ENCODE measurements at regions not wholly inside any gene's neighbourhood (a gene's known extent, or its start where the extent isn't known, plus 50 kb on each side); places are given as distances from the start of the nearest gene placed in this dataset.
"Not testable (repeated sequence)": the region's sequence is repeated elsewhere in the genome, so short reads cannot be mapped to it uniquely, and the experiment has no call there.

DNA sequence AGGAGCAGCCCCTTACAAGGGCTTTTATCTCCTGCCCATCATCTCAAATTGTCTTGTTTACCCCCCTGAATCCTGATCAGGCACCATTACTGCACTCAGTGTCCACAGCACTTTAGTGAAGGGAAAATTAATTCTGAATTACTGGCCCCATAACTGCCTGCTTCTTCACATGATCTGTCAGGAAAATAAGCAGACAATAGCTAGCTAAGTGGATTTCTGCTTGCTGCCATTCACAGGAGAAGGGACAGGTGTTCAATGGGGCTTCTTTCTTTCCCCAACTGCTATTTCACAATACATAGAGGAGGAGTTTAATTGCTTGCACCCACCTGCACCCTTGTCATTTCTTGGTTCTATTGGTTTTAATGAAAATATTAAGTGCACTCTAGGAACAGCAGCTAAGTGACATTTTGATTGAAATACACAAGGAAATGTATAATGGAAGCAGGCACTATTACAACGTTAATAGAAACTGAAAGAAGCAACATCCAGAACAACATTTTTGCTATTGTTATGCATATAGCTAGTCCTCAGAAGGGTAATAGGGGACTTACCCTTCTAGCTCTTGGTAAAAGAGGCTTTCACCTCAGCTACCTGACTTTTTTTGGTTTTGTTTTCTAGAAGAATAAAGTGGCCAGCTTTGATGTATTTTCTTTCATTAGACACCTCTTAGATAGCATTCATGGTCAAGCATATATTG, 599.3 kb upstream of the TLE4 start:
- no peak for DNase-seq

DNA sequence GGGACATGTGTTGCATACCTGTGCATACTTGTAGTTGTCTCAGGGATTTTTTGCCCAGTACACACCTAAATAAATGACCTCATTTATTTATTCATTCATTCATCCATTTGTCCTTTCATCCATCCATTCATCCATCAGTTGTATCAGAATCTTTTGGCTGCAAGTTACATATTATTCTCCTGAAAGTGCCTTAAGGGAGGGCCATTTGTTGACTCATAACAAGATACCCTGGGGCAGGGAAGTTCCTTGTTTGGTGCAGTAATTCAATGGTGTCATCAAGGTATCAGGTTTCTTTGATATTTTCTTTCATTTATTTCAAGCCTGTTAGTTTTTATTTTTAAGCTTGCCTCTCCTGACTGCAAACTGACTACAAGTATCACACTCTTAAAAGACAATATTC, 597.9 kb upstream of the TLE4 start:
- DNase-seq, result no peak

DNA sequence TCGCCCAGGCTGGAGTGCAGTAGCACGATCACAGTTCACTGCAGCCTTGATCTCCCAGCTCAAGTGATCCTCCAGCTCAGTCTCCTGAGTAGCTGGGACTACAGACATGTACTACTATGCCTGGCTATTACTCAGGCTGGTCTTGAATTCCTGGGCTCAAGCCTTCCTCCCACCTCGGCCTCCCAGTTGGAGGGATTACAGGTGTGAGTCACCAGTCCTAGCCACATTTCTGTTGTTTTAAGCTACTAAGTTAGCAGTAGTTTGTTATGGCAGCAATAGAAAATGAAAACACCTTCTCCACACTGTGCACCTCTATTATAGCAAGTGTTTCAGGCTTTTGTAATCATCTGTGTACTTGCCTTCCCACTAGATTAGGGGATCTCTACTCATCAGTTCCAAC, 588.9 kb upstream of the TLE4 start:
- DNase-seq, result no peak

DNA sequence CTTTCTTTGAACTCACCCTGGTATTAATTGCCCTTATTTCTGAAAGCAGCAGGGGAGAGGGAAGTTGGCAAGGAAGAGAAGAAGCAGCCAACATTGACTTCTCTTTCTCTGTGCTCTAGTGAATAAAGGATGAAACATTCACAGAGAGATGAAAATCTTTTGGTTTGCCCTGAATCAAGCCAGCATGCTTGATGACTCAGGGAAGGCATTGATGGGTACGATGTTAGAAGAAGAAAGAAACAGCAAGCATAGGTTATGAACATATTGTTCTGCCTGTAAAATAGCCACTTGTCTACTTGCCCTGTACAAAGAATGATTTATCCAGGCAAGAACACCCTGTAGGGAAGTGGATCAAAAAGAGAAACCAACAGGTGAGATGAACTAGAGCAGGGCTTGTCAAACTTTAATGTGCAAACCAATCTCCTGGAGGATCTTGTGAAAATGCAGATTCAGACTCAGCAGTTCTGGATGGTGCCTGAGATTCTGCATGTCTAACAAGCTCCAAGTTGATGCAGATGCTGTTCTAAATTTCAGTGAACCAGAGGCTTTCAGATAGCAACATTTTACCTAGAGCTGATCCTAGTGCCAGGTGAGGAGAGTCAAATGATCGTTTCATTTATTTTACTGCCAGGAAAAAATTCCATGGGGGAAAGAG, 586.6 kb upstream of the TLE4 start:
- no peak for DNase-seq

DNA sequence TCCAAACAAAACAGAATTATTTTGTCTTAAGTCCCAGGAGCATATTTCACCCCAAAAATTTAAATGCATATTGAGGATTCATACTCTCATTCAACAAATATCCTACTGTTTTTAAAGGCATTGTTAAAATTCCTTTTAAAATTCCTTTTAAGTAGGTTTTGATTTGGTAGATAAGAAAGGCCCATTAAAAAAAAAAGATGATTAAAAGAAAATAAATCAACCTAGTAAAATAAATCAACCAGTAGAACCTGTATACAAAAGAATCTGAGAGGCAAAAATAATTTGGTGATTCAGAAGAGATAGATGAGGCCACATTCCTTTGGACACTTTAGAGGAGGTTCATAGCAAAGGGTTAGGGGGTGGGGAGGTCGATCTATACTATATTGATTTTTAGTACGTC, 585.3 kb upstream of the TLE4 start:
- no peak for DNase-seq

DNA sequence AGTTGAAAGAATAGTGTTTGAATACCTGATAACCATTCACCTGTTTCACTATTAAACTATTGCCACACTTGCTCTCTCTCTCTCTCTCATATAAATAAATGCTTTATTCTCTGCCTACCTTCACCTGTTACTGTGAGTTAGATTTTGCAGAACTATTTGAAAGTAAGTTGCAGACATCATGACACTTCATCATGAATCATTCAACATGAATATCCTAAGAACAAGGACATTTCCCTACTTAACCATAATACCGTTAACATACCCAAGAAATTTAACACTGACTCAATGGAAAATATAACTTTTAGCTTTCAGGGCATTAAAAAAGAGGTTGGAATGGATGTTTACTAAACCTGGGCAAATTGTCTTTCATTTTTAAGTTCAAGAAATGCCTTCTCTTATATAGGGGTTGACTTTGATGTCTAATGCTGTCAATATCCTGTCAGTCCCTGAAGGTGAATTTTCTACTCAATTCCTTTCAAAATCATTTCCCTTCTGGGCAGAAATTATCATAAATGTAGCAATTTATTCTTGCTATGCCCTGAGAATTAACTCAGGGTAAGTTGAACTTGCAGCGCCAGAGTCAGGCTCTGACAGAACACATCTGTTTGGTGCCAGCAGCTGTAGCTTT, 582.6 kb upstream of the TLE4 start:
- DNase-seq, result no peak

DNA sequence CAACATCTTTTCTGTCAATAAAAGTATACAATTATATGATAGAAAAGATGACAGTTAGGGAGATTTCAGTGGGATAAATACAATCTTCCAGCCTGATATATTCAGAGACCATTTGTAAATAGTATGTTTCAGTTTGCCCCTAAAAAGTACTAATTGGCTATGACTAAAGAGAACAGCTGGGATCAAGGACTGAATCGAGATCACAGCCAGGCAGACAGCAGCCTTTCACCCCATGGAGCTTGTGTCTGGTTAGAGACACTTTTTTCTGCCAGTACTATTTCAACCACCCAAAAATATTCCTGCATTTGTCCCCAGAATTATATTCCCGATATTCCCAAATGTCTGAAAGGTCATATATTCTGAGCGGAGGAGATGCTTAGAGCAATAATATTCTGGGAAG, 577.3 kb upstream of the TLE4 start:
- peak; percentile 6 for DNase-seq

DNA sequence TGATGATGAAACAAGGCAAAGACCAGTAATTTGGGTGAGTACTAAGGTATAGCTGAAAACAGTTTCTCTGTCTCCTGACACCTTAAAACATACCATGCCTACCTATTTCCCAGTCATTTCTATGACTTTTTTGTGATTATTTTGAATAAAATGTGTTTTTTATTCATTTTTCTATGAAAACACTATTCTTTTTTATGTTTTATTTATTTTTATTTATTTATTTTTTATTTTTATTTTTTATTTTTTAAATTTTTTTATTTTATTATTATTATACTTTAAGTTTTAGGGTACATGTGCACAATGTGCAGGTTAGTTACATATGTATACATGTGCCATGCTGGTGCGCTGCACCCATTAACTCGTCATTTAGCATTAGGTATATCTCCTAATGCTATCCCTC, 576.8 kb upstream of the TLE4 start:
- DNase-seq, result not testable (repeated sequence)

DNA sequence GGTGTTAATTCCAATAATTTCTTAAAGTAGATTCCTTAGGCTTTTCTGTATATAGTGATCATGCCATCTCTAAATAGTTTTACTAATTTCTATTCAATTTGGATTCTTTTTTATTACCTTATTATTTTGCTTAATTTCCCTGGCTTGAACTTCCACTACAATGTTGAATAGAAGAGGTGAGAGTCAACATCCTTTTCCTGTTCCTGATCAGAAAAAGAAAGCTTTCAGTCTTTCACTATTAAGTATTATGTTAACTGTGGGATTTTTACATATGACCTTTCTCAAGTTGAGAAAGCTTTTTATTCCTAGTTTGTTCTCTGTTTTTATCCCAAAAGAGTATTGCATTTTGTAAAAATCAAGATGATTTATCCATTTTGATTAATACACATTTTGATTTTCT, 574.5 kb upstream of the TLE4 start:
- DNase-seq, result no peak

DNA sequence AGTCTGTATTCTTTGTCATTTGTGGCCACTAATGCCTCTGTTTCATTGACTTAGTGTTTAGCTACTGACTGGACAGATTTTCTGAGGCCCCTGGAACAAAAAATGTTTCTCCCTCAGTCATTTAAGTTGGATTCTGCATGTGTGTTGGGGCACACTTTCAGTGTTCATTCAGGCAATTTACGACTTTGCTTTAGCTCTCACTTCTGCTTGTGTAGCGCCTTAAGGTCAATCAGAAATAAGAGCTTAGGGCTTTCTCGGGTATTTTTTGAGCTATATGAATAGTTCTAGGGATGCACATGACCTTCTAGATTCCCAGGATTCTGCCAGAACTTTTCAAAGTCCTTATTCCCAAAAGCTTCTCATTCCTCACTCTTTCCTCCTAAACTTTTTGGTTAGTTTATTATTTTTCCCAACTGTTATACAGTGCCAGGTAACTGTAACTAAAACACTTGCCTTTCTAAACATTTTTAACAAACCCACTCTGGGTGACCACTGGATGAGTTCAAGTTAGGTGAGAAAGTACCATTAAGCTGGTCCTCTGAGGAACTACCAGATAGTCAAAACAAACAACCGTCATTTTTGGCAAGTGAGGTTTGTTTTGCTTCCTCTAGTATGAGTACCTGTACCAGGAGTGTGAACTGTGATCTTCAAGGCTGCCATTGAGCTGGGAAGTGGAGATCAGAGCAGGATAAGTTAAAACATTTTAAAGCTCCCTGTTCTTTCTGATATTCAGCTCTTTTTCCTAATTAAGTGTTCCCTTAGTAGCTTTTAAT, 571.3 kb upstream of the TLE4 start:
- DNase-seq, result no peak

DNA sequence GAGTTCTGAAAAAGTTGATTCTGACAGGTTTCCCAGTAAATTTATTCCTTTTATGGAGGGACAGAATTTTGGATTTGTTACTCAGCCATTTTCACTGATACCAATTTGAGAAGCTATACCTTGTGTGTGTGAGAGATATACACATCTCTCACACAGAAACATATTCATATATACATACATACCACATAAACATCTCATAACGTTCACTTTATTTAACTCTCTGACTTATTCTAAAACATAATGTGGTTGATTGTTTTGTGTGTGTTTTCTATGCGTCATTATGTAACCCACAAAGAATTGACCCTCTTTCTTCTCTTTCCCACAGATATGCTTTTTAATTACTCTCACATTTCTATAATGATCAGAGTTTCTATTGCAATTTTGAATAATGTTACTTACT, 570.8 kb upstream of the TLE4 start:
- no peak for DNase-seq

DNA sequence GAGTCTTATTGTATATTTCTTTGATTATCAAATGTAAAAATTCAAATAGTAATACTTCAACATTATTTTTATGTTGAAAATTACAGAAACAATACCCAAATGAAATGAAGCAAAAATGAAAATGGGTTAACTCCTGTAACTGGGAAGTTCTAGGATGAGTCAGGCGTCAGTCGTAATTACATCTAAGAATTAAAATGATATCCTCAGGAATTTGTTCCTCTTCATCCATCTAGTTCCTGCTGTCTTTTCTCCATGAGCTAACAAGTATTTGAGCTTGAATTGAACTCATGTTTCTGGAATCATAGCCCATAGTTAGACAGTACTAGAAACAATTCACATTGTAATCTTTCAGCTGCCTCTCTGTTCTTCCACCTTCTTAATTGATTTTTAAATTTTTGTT, 568.3 kb upstream of the TLE4 start:
- no peak for DNase-seq

DNA sequence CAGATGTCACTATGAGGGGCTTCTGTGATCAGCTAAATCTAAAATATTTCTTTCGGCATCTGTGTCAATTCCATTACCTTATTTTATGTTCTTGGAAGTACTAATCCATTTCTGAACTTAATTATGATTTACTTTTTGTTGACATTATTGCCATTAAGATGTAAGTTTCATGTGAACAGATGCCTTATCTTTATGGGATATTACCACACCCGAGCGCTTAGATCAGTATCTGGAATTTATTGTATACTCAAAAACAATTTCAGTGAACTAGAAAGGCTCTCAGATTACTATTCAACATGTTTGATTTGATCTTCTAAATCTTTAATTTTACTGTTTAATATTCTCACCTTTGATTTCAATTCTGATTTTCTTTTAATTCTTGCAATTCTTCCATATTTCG, 567.7 kb upstream of the TLE4 start:
- no peak for DNase-seq

DNA sequence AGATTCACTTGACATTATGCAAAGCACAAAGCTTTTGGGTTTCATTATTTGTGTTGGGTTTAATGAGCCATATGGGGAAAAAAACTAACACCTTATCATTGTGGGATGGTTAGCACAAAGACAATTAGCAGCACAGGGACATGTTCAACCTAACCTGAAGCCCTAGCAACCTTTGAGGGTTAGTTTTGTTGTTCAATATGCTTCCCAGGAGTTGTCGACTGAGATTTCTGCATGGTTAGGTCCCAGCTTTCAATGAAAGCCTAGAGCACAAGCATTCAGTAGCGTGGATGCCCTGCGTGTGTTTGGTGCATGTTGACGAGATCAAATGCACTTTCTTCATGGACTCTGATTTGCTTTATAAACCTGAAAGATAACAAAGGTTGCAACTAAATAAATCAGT, 565.2 kb upstream of the TLE4 start:
- no peak for DNase-seq

DNA sequence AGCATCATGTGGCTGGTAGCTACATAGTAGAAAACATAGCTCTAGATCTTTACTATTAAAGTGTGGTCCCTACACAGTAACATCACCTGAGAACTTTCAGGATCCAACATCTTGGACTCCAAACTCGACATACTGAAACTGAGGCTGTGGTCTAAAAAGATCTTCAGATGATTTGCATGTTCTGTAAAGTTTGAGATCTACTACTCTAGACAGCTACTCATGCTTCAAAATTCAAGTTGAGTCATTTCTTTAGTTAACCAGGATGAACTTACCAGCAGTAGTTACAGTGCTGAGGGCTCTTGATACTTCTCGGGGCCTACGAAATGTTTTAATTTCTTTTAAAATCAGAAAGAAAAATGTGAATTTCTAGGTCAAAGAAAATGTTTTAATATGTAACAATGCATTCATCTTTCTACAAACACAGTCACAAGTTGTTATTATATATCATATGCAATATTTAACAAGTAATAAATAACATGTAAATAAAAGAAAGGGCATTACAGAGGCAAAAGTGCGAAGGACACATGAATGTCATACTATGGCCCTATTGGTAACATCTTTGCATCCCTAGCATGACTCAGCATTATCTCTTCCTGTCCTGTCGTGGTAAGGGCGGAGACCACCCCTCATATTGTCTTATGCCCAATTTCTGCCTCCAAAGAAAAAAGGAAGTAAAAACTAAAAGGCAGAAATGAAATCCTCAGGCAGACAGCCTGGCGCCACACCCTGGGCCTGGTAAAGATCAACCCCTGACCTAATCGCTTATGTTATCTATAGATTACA, 563.9 kb upstream of the TLE4 start:
- DNase-seq, result no peak

DNA sequence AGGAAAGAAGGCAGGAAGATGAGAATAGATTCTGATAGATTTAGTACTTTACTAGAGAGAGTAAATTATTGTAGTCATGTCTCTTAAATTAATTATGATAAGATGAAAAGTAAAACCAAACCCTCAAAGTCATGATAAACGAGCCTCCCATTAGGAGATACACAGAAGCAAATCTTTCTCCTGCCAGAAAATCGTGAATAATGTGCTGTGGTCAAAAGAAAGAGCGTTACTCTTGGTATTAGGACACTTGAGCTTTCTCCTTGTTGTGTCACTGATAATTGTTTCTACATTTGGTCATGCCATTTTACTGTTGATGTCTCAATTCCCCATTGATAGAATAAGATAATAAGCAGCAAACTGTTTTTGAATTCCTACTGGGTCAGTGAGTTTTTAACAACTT, 562.8 kb upstream of the TLE4 start:
- DNase-seq, result no peak

DNA sequence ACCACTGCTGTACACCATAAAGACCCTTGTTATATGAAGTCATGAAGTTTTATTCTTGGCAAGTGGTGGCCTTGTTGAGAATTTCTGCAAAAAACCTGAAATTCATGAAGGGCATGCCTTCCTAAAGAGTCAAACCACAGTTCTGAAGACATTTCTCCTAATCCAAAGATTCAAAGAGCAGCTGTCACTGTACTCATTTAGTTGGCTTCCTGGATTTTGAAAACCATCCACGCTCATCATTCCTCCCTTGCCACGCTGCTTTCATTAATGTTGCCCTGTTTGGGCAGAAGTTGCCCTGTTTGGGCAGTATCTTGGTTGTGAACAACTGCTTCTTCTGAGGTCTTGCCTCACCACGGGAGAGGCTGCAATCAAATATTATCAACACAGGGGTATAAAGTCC, 560.3 kb upstream of the TLE4 start:
- no peak for DNase-seq

DNA sequence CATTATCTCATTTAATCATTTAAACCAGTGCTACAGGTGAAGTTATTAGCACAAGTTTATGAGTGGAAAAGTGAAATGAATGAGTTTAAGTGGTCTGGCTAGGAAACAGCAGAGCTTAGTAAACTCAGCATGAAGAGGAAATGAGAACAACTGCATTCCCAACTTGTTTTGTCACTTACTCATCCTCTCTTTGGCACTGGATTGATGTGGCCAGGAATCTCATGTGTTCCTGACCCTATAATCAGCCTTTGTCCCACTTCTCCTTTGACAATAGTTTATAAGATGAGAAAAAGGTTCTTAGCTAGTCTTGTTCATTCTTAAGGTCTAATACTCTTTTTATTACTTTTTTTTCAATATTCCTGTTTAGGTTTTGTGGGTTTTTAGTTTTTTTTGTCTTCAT, 559.2 kb upstream of the TLE4 start:
- DNase-seq, result no peak

DNA sequence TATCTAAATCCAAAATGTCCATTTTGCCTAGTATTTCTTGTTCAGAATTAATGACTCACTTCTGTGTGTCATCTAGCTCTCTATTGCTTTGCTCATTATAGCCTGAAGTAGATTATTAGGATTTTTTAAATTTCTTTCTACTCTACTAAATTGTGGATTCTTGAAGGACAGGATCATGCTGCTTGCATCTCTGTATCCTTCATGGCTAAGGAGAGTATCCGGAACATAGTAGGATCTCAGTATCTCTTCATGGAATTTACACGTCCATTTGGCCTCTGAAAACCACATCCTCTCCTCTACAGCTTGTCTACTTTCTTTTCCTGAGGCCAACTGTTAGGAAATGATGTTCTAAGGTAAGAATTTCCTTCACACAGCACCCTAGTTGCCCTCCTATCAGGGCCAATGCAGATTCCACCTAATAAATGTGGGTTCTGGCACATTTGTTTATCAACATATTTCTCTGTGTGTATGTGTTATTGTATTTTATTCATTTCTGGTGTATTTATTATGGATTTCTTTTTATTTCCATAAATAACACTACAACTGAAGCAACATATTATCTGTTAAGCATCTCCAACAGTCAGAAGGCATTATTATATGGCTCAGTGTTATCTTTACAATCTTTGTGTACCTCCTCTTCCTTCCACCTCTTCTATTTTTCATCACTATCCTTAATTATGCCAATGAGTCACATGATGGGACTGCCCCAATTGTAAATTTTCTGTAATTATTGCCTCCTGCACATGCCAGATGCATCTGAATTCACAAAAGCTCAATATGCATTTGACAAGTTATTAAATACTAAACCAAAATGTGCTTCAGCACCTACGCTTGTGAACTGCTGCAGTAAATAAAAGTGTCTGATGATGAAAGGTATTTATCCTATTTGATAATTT, 557.8 kb upstream of the TLE4 start:
- no peak for DNase-seq

DNA sequence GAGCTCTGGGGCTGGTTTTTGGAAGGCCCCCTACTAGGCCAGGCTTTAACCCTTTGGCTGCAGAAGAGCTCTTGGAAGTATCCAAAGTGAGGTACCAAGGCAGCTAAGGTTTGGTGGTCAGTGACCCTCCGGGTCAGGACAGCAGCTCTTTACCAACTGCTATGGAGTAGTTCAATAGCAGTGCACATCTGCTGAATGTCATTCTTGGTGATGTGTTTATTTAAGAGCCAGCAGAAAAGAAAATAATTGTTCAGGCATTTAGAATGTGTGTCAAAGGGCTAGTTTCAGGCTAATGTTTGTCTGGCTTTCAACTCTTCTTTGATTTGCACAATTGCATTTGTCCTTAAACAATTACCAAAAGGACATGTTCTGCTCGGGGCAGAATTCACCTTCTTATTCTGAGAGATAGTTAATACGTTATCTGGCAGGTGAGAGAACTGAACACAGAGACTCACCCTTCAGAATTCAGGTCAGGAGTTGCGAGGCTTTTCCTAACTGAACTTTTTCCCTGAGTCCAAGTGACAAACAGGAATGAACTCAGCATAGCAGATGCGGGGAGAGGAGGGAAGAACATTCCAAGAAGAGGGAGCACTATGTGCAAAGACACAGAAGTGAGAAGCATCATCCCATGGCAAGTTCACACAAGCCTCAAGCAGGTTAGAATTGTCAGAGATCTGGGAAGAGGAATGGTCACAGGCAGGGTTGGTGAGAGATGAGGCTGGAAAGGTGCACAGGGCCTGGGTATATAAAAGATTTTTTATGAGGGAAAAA, 556.7 kb upstream of the TLE4 start:
- DNase-seq, result no peak

Data from muscle of arm (tissue), 1 donor.